ENCODE measurements at regions not wholly inside any gene's neighbourhood (a gene's known extent, or its start where the extent isn't known, plus 50 kb on each side); places are given as distances from the start of the nearest gene placed in this dataset.

DNA sequence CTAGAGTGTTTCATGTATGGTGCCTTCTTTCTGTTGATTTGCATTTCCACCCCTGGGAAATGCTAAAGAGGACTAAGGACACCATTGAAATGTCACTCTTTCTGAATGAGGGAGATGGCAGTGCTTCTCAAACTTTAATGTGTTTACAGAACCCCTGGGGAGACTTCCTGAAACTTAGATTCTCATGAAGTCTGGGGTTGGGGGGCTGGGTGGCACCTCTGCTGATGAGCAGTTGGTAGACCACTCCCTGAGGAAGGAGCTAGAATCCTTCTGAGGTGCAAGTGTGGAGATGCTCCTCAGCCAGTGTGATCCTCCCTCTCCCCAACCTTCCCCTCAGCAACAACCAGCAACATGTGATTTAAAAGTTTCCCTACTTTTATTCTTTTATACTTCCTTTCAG is 546.8 kb downstream of the LRRC70 start:
- intact Hi-C loops (cut with micrococcal nuclease; ENCODE audit: unreplicated experiment): loop anchor here (2.0 to 10.0 kb wide), 3 partner anchors 71 to 149 kb away; no protein-coding TSS in a partner anchor

DNA sequence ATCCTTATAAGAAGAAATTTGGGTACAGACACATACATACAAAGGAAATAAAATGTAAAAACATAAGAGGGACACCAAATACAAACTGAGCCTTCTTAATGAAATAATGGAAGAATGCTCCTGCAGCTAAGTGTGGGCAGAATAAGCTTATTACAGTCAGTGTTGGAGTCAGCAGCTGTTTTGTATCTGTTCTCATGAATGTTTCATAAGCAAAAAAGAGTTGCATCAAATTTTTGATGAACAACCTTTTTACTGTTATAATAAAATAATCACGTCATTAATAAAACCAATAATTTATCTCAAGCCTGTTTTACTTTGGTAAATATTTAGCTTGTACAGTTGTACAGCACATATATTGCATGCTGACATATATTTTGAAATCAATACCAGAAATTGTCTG is 545.6 kb downstream of the LRRC70 start:
- Histone ChIP-seq H3K9me3 (peaks cover 7% of the 10 kb centered on the region; the same call in 1 of the 2 replicates), H3K36me3 (ENCODE audit: control insufficient read depth, insufficient read depth, low read length) (no peaks in the 10 kb centered on the region), H3K4me3 (ENCODE audit: low read depth, low read length) (no peak overlapping the region), H3K27me3 (replicated peaks; ENCODE audit: control insufficient read depth, insufficient read depth, low read length) (no peaks in the 10 kb centered on the region), H3K4me1 (no peaks in the 10 kb centered on the region)
- intact Hi-C loops (cut with micrococcal nuclease; ENCODE audit: unreplicated experiment): loop anchor here (2.0 to 10.0 kb wide), 2 partner anchors 69 to 151 kb away; no protein-coding TSS in a partner anchor
- H3K27ac Mint-ChIP-seq (ENCODE audit: unreplicated experiment): no peak overlapping the region
- peaks cover 14% of the 10 kb centered on the region for H3K9me3 Mint-ChIP-seq (ENCODE audit: unreplicated experiment)
- CTCF ChIA-PET: interaction anchor here (0.7 kb wide), 1 partner anchor 786 kb away, joined by 3 read pairs; no protein-coding TSS in a partner anchor
- no peaks in the 10 kb centered on the region for H3K27me3 Mint-ChIP-seq (ENCODE audit: insufficient read depth, unreplicated experiment)
- POLR2A ChIA-PET: no interaction called here
- no TSS peak for BruUV-seq (replicated peaks)
- TF ChIP-seq, protein P1, sequence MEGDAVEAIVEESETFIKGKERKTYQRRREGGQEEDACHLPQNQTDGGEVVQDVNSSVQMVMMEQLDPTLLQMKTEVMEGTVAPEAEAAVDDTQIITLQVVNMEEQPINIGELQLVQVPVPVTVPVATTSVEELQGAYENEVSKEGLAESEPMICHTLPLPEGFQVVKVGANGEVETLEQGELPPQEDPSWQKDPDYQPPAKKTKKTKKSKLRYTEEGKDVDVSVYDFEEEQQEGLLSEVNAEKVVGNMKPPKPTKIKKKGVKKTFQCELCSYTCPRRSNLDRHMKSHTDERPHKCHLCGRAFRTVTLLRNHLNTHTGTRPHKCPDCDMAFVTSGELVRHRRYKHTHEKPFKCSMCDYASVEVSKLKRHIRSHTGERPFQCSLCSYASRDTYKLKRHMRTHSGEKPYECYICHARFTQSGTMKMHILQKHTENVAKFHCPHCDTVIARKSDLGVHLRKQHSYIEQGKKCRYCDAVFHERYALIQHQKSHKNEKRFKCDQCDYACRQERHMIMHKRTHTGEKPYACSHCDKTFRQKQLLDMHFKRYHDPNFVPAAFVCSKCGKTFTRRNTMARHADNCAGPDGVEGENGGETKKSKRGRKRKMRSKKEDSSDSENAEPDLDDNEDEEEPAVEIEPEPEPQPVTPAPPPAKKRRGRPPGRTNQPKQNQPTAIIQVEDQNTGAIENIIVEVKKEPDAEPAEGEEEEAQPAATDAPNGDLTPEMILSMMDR (IDR thresholded peaks at IDR 0.05; ENCODE audit: insufficient read depth in 1 of 2, low read depth in 1 of 2, low read length in 1 of 2, severe bottlenecking in 1 of 2, unreplicated experiment in 1 of 2): no peak
- H3K4me1 Mint-ChIP-seq (ENCODE audit: low read depth, unreplicated experiment): peaks cover 7% of the 10 kb centered on the region
- no peak for DNase-seq
- no peaks in the 10 kb centered on the region for H3K36me3 Mint-ChIP-seq (ENCODE audit: insufficient read depth, unreplicated experiment)
- H3K4me3 Mint-ChIP-seq (ENCODE audit: unreplicated experiment): no peak overlapping the region

More for the DNA sequence above, 546.8 kb downstream of the LRRC70 start:
- H3K4me1 Mint-ChIP-seq (ENCODE audit: low read depth, unreplicated experiment): peaks cover 7% of the 10 kb centered on the region
- Histone ChIP-seq H3K4me1 (no peaks in the 10 kb centered on the region), H3K4me3 (ENCODE audit: low read depth, low read length) (no peak overlapping the region), H3K36me3 (ENCODE audit: control insufficient read depth, insufficient read depth, low read length) (no peaks in the 10 kb centered on the region), H3K9me3 (peaks cover 7% of the 10 kb centered on the region; the same call in 1 of the 2 replicates), H3K27me3 (replicated peaks; ENCODE audit: control insufficient read depth, insufficient read depth, low read length) (no peaks in the 10 kb centered on the region)
- no peak for DNase-seq
- TF ChIP-seq, protein P1 (IDR thresholded peaks at IDR 0.05; ENCODE audit: insufficient read depth in 1 of 2, low read depth in 1 of 2, low read length in 1 of 2, severe bottlenecking in 1 of 2, unreplicated experiment in 1 of 2): no peak
- no peaks in the 10 kb centered on the region for H3K36me3 Mint-ChIP-seq (ENCODE audit: insufficient read depth, unreplicated experiment)
- ChIA-PET CTCF (interaction anchor here (0.6 to 1.0 kb wide), 2 partner anchors 23 to 276 kb away, joined by 3 to 5 read pairs; no protein-coding TSS in a partner anchor), POLR2A (interaction anchor here (0.6 kb wide), 1 partner anchor 722 kb away, joined by 4 read pairs; the partner anchor contains the start of gene DIMT1)
- no TSS peak for BruUV-seq (replicated peaks)
- H3K27me3 Mint-ChIP-seq (ENCODE audit: insufficient read depth, unreplicated experiment): no peaks in the 10 kb centered on the region
- H3K9me3 Mint-ChIP-seq (ENCODE audit: unreplicated experiment): peaks cover 10% of the 10 kb centered on the region
- H3K4me3 Mint-ChIP-seq (ENCODE audit: unreplicated experiment): no peak overlapping the region
- no peak overlapping the region for H3K27ac Mint-ChIP-seq (ENCODE audit: unreplicated experiment)

DNA sequence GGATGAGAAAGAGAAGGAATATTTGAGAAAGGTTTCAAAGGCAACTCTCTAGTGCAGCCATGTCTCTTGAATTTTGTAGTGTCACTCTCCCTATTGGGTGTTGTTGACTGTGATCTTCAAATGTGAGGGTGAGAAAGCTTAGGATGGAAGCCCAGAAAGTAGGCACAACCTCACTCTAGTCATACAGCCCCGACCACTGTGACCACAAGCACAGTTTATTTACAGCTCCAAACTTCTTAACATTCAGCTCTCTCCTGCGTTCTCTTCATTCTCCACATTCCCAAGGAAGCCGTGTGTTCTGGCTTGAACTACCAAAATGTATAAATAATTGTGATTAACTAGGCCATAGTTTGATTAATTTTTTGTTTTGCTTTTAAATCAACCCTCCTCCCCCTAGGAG is 542.9 kb downstream of the LRRC70 start:
- Histone ChIP-seq H3K36me3 (ENCODE audit: control insufficient read depth, insufficient read depth, low read length) (no peaks in the 10 kb centered on the region), H3K9me3 (peaks cover 7% of the 10 kb centered on the region; the same call in 1 of the 2 replicates), H3K4me1 (no peaks in the 10 kb centered on the region), H3K27me3 (replicated peaks; ENCODE audit: control insufficient read depth, insufficient read depth, low read length) (no peaks in the 10 kb centered on the region), H3K4me3 (ENCODE audit: low read depth, low read length) (no peak overlapping the region)
- DNase-seq: no peak
- Mint-ChIP-seq H3K27me3 (ENCODE audit: insufficient read depth, unreplicated experiment) (no peaks in the 10 kb centered on the region), H3K4me1 (ENCODE audit: low read depth, unreplicated experiment) (peaks cover 7% of the 10 kb centered on the region), H3K36me3 (ENCODE audit: insufficient read depth, unreplicated experiment) (no peaks in the 10 kb centered on the region), H3K27ac (ENCODE audit: unreplicated experiment) (no peak overlapping the region), H3K9me3 (ENCODE audit: unreplicated experiment) (peaks cover 18% of the 10 kb centered on the region), H3K4me3 (ENCODE audit: unreplicated experiment) (no peak overlapping the region)
- ChIA-PET CTCF (no interaction called here), POLR2A (no interaction called here)
- TF ChIP-seq, protein P1 (IDR thresholded peaks at IDR 0.05; ENCODE audit: insufficient read depth in 1 of 2, low read depth in 1 of 2, low read length in 1 of 2, severe bottlenecking in 1 of 2, unreplicated experiment in 1 of 2): no peak
- BruUV-seq (replicated peaks): no TSS peak
- intact Hi-C loops (cut with micrococcal nuclease; ENCODE audit: unreplicated experiment): loop anchor here (10.0 kb wide), 1 partner anchor 153 kb away; no protein-coding TSS in a partner anchor
